ENCODE measurements at regions not wholly inside any gene's neighbourhood (a gene's known extent, or its start where the extent isn't known, plus 50 kb on each side); places are given as distances from the start of the nearest gene placed in this dataset.

DNA sequence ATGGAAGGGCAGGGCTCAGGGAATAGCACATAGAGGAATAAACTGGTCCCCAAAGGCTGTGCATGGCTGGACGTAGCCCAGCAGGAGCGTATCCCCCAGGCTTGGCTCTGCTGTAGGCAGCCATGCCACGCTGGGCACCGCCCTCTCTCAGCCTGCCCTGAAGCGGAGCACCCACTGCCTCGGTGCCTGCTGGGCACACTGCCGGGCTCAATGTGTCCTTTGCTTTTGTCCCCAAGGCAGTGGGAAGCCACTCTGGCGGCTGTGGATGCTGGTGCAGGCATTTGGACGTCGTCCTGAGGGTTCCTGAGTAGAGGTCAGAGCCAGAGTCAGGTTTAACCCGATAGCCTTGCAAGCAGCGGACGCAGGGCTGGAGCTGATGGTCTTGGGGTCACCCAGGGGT lies 141.0 kb downstream of the ENGASE start:
- no peak overlapping the region for H3K4me3 ChIP-seq
- no peak overlapping the region for H3K27ac ChIP-seq
- DNase-seq (no peak), ATAC-seq (no peak)
- no peaks in the 10 kb centered on the region for H3K27me3 ChIP-seq
- intact Hi-C loops (cut with DNase I) = loop anchor here in 1 of 2 donors (10.0 kb wide), 1 partner anchor 61 kb away; no protein-coding TSS in a partner anchor
- H3K9me3 ChIP-seq = no peaks in the 10 kb centered on the region
- WGBS (ENCODE audit: insufficient coverage, low coverage, low lambda C conversion rate, missing lambda C conversion rate) = no CpG with 5 or more reads among the region's 13 CpGs
- no peaks in the 10 kb centered on the region for H3K4me1 ChIP-seq
- no peaks in the 10 kb centered on the region for H3K36me3 ChIP-seq
- TF ChIP-seq, protein P1, sequence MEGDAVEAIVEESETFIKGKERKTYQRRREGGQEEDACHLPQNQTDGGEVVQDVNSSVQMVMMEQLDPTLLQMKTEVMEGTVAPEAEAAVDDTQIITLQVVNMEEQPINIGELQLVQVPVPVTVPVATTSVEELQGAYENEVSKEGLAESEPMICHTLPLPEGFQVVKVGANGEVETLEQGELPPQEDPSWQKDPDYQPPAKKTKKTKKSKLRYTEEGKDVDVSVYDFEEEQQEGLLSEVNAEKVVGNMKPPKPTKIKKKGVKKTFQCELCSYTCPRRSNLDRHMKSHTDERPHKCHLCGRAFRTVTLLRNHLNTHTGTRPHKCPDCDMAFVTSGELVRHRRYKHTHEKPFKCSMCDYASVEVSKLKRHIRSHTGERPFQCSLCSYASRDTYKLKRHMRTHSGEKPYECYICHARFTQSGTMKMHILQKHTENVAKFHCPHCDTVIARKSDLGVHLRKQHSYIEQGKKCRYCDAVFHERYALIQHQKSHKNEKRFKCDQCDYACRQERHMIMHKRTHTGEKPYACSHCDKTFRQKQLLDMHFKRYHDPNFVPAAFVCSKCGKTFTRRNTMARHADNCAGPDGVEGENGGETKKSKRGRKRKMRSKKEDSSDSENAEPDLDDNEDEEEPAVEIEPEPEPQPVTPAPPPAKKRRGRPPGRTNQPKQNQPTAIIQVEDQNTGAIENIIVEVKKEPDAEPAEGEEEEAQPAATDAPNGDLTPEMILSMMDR (IDR thresholded peaks at IDR 0.05) = no peak
- no peak for TF ChIP-seq POLR2A (IDR thresholded peaks at IDR 0.05)

DNA sequence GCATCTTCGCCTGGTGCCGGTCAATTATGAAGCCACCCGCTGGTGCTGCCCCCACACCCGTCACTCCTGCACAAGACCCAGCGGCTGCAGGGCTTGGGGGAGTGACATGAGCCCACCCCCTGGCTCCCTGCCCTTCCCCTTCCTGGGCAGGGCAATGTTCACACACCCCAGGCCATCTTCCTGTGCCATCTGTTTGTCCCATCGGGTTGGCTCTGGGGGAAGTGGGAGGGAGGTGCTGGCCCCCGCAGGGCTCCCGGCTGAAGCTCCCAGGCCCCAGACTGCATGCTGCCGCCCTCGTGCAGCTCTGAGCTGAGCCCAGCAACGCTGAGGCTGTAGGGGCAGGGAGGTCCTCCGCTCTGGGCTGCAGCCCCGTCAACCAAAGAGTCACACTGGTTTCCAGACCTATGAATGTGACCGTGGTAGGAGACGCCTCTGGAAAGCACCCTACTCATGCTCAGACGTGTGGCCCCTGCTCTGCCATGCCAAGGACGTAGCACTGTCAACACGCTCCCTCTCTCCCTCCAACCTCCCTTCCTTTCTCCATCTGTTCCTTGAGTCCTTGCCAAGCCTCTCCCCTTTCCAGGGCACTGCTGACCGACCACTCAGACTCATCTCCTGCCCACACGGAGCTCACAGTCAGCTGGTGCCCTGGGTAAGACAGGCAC lies 140.4 kb downstream of the ENGASE start:
- no peaks in the 10 kb centered on the region for H3K27me3 ChIP-seq
- H3K4me1 ChIP-seq = no peaks in the 10 kb centered on the region
- H3K9me3 ChIP-seq = no peaks in the 10 kb centered on the region
- no peak overlapping the region for H3K27ac ChIP-seq
- H3K4me3 ChIP-seq = no peak overlapping the region
- intact Hi-C loops (cut with DNase I) = loop anchor here in 1 of 2 donors (10.0 kb wide), 1 partner anchor 60 kb away; no protein-coding TSS in a partner anchor
- TF ChIP-seq POLR2A (IDR thresholded peaks at IDR 0.05) = no peak
- TF ChIP-seq, protein P1 (IDR thresholded peaks at IDR 0.05) = no peak
- no peaks in the 10 kb centered on the region for H3K36me3 ChIP-seq
- no peak for DNase-seq
- WGBS (ENCODE audit: insufficient coverage, low coverage, low lambda C conversion rate, missing lambda C conversion rate) = 22% methylated on average over 12 of the region's 20 CpGs
- no peak for ATAC-seq

DNA sequence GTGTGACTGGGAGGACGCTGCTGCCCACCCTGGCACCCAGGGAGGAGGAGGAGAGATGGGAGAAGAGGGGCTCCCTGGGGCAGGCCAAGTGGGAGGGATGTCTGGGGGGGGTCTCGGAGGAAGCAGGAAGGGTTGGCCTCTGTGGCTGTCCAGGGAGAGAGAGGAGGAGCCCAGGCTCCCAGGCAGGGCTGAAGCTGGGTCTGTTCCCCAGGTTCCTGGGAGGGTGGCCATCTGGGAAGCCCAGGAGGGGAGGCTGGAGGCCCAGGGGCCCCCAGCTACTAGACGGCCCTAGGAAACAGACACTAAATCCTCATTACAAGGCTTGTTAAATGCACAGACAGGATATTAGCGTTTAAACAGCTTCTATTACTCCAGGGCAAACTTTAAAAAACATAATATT lies 139.8 kb downstream of the ENGASE start:
- intact Hi-C loops (cut with DNase I) = loop anchor here in 1 of 2 donors (10.0 kb wide), 1 partner anchor 60 kb away; no protein-coding TSS in a partner anchor
- no peak overlapping the region for H3K27ac ChIP-seq
- 25% methylated on average over 3 of the region's 4 CpGs for WGBS (ENCODE audit: insufficient coverage, low coverage, low lambda C conversion rate, missing lambda C conversion rate)

DNA sequence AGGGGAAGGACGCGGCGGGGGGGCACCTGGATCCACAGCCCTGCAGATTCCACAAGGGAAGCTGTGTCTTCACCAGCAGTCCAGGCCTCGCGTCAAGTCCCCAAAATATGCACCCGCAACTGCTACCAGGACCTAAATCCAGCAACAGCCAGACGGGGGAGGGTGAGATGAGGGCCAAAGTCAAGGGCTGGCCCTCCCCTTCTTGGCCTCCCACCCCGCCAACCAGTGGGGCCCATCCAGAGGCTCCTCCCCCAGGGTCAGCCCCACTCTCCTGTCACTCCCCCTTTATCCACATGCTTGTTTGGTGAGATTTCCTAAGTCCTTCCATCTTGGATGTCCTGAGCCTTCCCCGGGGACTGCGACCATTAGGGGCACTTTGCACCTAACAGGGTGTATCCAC lies 138.7 kb downstream of the ENGASE start:
- intact Hi-C loops (cut with DNase I) = loop anchor here in 1 of 2 donors (10.0 kb wide), 1 partner anchor 59 kb away; no protein-coding TSS in a partner anchor
- ATAC-seq = no peak
- no peaks in the 10 kb centered on the region for H3K4me1 ChIP-seq
- no peak for DNase-seq
- no peak overlapping the region for H3K27ac ChIP-seq
- TF ChIP-seq, protein P1 (IDR thresholded peaks at IDR 0.05) = no peak
- TF ChIP-seq POLR2A (IDR thresholded peaks at IDR 0.05) = no peak
- WGBS (ENCODE audit: insufficient coverage, low coverage, low lambda C conversion rate, missing lambda C conversion rate) = 65% methylated on average over 2 of the region's 10 CpGs
- H3K36me3 ChIP-seq = no peaks in the 10 kb centered on the region
- H3K9me3 ChIP-seq = no peaks in the 10 kb centered on the region
- H3K27me3 ChIP-seq = no peaks in the 10 kb centered on the region
- H3K4me3 ChIP-seq = no peak overlapping the region

More for the DNA sequence above, 139.8 kb downstream of the ENGASE start:
- no peaks in the 10 kb centered on the region for H3K4me1 ChIP-seq
- no peaks in the 10 kb centered on the region for H3K36me3 ChIP-seq
- H3K27me3 ChIP-seq = no peaks in the 10 kb centered on the region
- no peak overlapping the region for H3K4me3 ChIP-seq
- DNase-seq = no peak
- TF ChIP-seq, protein P1 (IDR thresholded peaks at IDR 0.05) = no peak
- TF ChIP-seq POLR2A (IDR thresholded peaks at IDR 0.05) = no peak
- no peak for ATAC-seq
- no peaks in the 10 kb centered on the region for H3K9me3 ChIP-seq
